Gastroesophageal sphincter (tissue), 3 donors: ENCODE measurements at regions not wholly inside any gene's neighbourhood (a gene's known extent, or its start where the extent isn't known, plus 50 kb on each side); places are given as distances from the start of the nearest gene placed in this dataset.

ENCODE experiments used
- CTCF ChIP-seq, 4 experiments: fragments of 200-600 bp in 2 of 4; fragments of 450-650 bp in 2 of 4; sonication (generic) in 1 of 4; IDR thresholded peaks; one replicate each; pipeline ENCODE4 v1.5.1; 2017 to 2019; ENCODE audit warnings: antibody characterized with exemption in 4 of 4, mild to moderate bottlenecking in 2 of 4, moderate library complexity in 2 of 4
- EP300 ChIP-seq: sonication (generic); formaldehyde crosslinking; IDR thresholded peaks from one replicate; pipeline ENCODE4 v1.6.1; 2017; ENCODE audit warnings: antibody characterized with exemption, mild to moderate bottlenecking
- POLR2A ChIP-seq, 2 donors: fragments of 450-650 bp; IDR thresholded peaks; one replicate each; pipeline ENCODE4 v1.6.1; 2017; ENCODE audit warnings: antibody characterized with exemption in 2 of 2, mild to moderate bottlenecking in 2 of 2, moderate library complexity in 1 of 2

GRCh38 chr5:125481506-125482465, 735.3 kb upstream of the ZNF608 start:
- TF ChIP-seq CTCF (IDR thresholded peaks at IDR 0.05) (no peak), POLR2A (IDR thresholded peaks at IDR 0.05) (no peak), EP300 (no peak)
